Neural progenitor cell (in vitro differentiated cells): ENCODE measurements at regions not wholly inside any gene's neighbourhood (a gene's known extent, or its start where the extent isn't known, plus 50 kb on each side); places are given as distances from the start of the nearest gene placed in this dataset.
"Not testable (repeated sequence)": the region's sequence is repeated elsewhere in the genome, so short reads cannot be mapped to it uniquely, and the experiment has no call there.

ENCODE experiments used
- DNase-seq: peaks from one replicate; pipeline ENCODE4 v3.0.0-alpha.2; 2016; ENCODE audit warnings: low spot score
- H2AFZ ChIP-seq: fragments of 200-600 bp; sonication (generic); replicated peaks from 2 replicates; pipeline ENCODE4 v1.6.1; 2016; ENCODE audit warnings: antibody characterized with exemption
- H3F3A ChIP-seq: fragments of 200-600 bp; sonication (generic); 2 replicates; pipeline ENCODE4 v1.6.1; 2016; ENCODE audit warnings: antibody characterized with exemption, low read depth
- H3K27ac ChIP-seq: fragments of 200-600 bp; sonication (generic); 2 replicates; pipeline ENCODE4 v1.5.1; 2016; ENCODE audit warnings: mild to moderate bottlenecking
- H3K27me3 ChIP-seq: fragments of 200-600 bp; sonication (generic); 2 replicates; pipeline ENCODE4 v1.6.1; 2016; ENCODE audit warnings: mild to moderate bottlenecking, moderate library complexity
- H3K36me3 ChIP-seq: fragments of 200-600 bp; sonication (generic); 2 replicates; pipeline ENCODE4 v1.5.1; 2016
- H3K4me1 ChIP-seq: fragments of 200-600 bp; sonication (generic); 2 replicates; pipeline ENCODE4 v1.6.1; 2016; ENCODE audit warnings: mixed run types
- H3K4me2 ChIP-seq: fragments of 200-600 bp; sonication (generic); 2 replicates; pipeline ENCODE4 v1.6.1; 2016
- H3K4me3 ChIP-seq: fragments of 200-600 bp; sonication (generic); 2 replicates; pipeline ENCODE4 v1.5.1; 2016
- H3K79me2 ChIP-seq: fragments of 200-600 bp; sonication (generic); 2 replicates; pipeline ENCODE4 v1.6.1; 2016; ENCODE audit warnings: low read depth
- H3K9ac ChIP-seq: fragments of 200-600 bp; sonication (generic); 2 replicates; pipeline ENCODE4 v1.6.1; 2016
- H3K9me3 ChIP-seq: fragments of 200-600 bp; sonication (generic); 2 replicates; pipeline ENCODE4 v1.5.1; 2016; ENCODE audit warnings: low read depth
- H4K20me1 ChIP-seq: fragments of 200-600 bp; sonication (generic); 2 replicates; pipeline ENCODE4 v1.6.1; 2016; ENCODE audit warnings: low read depth
- H3K27ac Mint-ChIP-seq: 3 replicates; pipeline ENCODE4 v1.8.0; 2021; ENCODE audit warnings: mixed read lengths
- H3K27me3 Mint-ChIP-seq: 2 replicates; pipeline ENCODE4 v1.8.0; 2022; ENCODE audit warnings: low read depth, mild to moderate bottlenecking, inconsistent platforms, moderate library complexity, mixed read lengths; ENCODE audit not compliant: insufficient read depth
- H3K36me3 Mint-ChIP-seq: 3 replicates; pipeline ENCODE4 v1.8.0; 2021; ENCODE audit warnings: mixed read lengths
- H3K4me1 Mint-ChIP-seq: 3 replicates; pipeline ENCODE4 v1.8.0; 2021; ENCODE audit warnings: mixed read lengths
- H3K4me3 Mint-ChIP-seq: 3 replicates; pipeline ENCODE4 v1.8.0; 2021; ENCODE audit warnings: mild to moderate bottlenecking, moderate library complexity, mixed read lengths
- H3K9me3 Mint-ChIP-seq: 3 replicates; pipeline ENCODE4 v1.8.0; 2020; ENCODE audit warnings: mixed read lengths
- CTCF ChIP-seq: fragments of 200-600 bp; sonication (generic); IDR thresholded peaks from 2 replicates; pipeline ENCODE4 v1.5.1; 2017; ENCODE audit warnings: antibody characterized with exemption, mild to moderate bottlenecking
- EZH2 ChIP-seq: fragments of 200-600 bp; sonication (generic); IDR thresholded peaks from 2 replicates; pipeline ENCODE4 v1.6.1; 2017; ENCODE audit warnings: antibody characterized with exemption, mild to moderate bottlenecking, moderate library complexity
- EZH2phosphoT487 ChIP-seq: fragments of 200-600 bp; sonication (generic); IDR thresholded peaks from 2 replicates; pipeline ENCODE4 v1.6.1; 2017; ENCODE audit warnings: antibody characterized with exemption

- Histone ChIP-seq H3K27me3 (no peaks in the 10 kb centered on the region), H3K27ac (no peak overlapping the region), H3K79me2 (no peaks in the 10 kb centered on the region), H4K20me1 (no peaks in the 10 kb centered on the region), H3K9me3 (no peaks in the 10 kb centered on the region), H3K4me1 (peaks cover 3% of the 10 kb centered on the region), H2AFZ (no peak overlapping the region), H3K36me3 (no peaks in the 10 kb centered on the region), H3K9ac (no peak overlapping the region), H3F3A (no peaks in the 10 kb centered on the region), H3K4me3 (no peak overlapping the region), H3K4me2 (no peak overlapping the region)
- Mint-ChIP-seq H3K36me3 (no peaks in the 10 kb centered on the region), H3K4me3 (no peak overlapping the region), H3K27ac (no peak overlapping the region), H3K9me3 (no peaks in the 10 kb centered on the region), H3K4me1 (peaks cover 8% of the 10 kb centered on the region), H3K27me3 (peaks cover 4% of the 10 kb centered on the region)
- no peak for TF ChIP-seq EZH2
- TF ChIP-seq CTCF, result no peak
- DNase-seq, result peak; percentile 16
Observed at GRCh38 chr20:6698056-6698455, 69.4 kb upstream of the BMP2 start.

GRCh38 chr20:6697228-6697972 is 70.1 kb upstream of the BMP2 start:
- peaks cover 4% of the 10 kb centered on the region for H3K27me3 Mint-ChIP-seq
- no peaks in the 10 kb centered on the region for H3K36me3 Mint-ChIP-seq
- H3K9me3 ChIP-seq, result no peaks in the 10 kb centered on the region
- H3K79me2 ChIP-seq, result no peaks in the 10 kb centered on the region
- H3K36me3 ChIP-seq, result no peaks in the 10 kb centered on the region
- TF ChIP-seq EZH2, result no peak
- no peak for TF ChIP-seq EZH2phosphoT487
- no peak for TF ChIP-seq CTCF
- H3K4me1 Mint-ChIP-seq, result peaks cover 14% of the 10 kb centered on the region
- H3K27me3 ChIP-seq, result no peaks in the 10 kb centered on the region
- DNase-seq, result no peak
- H3K4me1 ChIP-seq, result peaks cover 3% of the 10 kb centered on the region
- H3K4me3 ChIP-seq, result no peak overlapping the region
- no peak overlapping the region for H3K4me2 ChIP-seq
- H3K27ac ChIP-seq, result no peak overlapping the region
- H3K9ac ChIP-seq, result no peak overlapping the region
- no peak overlapping the region for H3K4me3 Mint-ChIP-seq
- H3K9me3 Mint-ChIP-seq, result no peaks in the 10 kb centered on the region
- H3F3A ChIP-seq, result no peaks in the 10 kb centered on the region
- no peaks in the 10 kb centered on the region for H4K20me1 ChIP-seq
- no peak overlapping the region for H2AFZ ChIP-seq
- H3K27ac Mint-ChIP-seq, result no peak overlapping the region

GRCh38 chr20:6696001-6696400 is 71.5 kb upstream of the BMP2 start:
- Histone ChIP-seq H3K79me2 (no peaks in the 10 kb centered on the region), H2AFZ (no peak overlapping the region), H3K9ac (no peak overlapping the region), H3K27me3 (no peaks in the 10 kb centered on the region), H3K36me3 (no peaks in the 10 kb centered on the region), H3K4me3 (no peak overlapping the region), H3F3A (no peaks in the 10 kb centered on the region), H3K9me3 (no peaks in the 10 kb centered on the region), H3K4me2 (no peak overlapping the region), H3K4me1 (peaks cover 3% of the 10 kb centered on the region), H4K20me1 (no peaks in the 10 kb centered on the region), H3K27ac (no peak overlapping the region)
- Mint-ChIP-seq H3K27me3 (peaks cover 4% of the 10 kb centered on the region), H3K4me3 (no peak overlapping the region), H3K27ac (no peak overlapping the region), H3K9me3 (no peaks in the 10 kb centered on the region), H3K36me3 (no peaks in the 10 kb centered on the region), H3K4me1 (peaks cover 14% of the 10 kb centered on the region)
- DNase-seq, result no peak
- TF ChIP-seq CTCF (no peak), EZH2phosphoT487 (no peak), EZH2 (no peak)

GRCh38 chr20:6693808-6694198 is 73.7 kb upstream of the BMP2 start:
- not testable (repeated sequence) for H3K4me1 ChIP-seq, H3K9me3 Mint-ChIP-seq, H3K79me2 ChIP-seq, H3K4me3 Mint-ChIP-seq, H3K9ac ChIP-seq, H3F3A ChIP-seq, H3K27ac Mint-ChIP-seq, H3K4me2 ChIP-seq, H3K36me3 ChIP-seq, H3K27me3 ChIP-seq, H3K9me3 ChIP-seq, H3K36me3 Mint-ChIP-seq, H3K27me3 Mint-ChIP-seq, H4K20me1 ChIP-seq, H2AFZ ChIP-seq, H3K4me3 ChIP-seq, H3K27ac ChIP-seq, DNase-seq
- peaks cover 12% of the 10 kb centered on the region for H3K4me1 Mint-ChIP-seq
